ENCODE measurements at regions not wholly inside any gene's neighbourhood (a gene's known extent, or its start where the extent isn't known, plus 50 kb on each side); places are given as distances from the start of the nearest gene placed in this dataset.

- Histone ChIP-seq H3K27ac (no peak overlapping the region), H3K4me1 (replicated peaks in 1 of 2) (no peaks in the 10 kb centered on the region), H3K9me3 (replicated peaks in 1 of 3) (no peaks in the 10 kb centered on the region), H3K36me3 (replicated peaks in 1 of 2) (no peaks in the 10 kb centered on the region), H3K27me3 (no peaks in the 10 kb centered on the region), H3K4me3 (no peak overlapping the region)
- no peak for DNase-seq
- TF ChIP-seq POLR2A (IDR thresholded peaks at IDR 0.05): no peak
- TF ChIP-seq CTCF (IDR thresholded peaks at IDR 0.05): no peak
- intact Hi-C loops (cut with DNase I): no loop called here
- 92 to 97% (median 95%) methylated on average over 6 of the region's 6 CpGs for WGBS, 4 donors
These were observed 171.2 kb downstream of the GLI2 start for GRCh38 chr2:120906914-120907313.

DNA sequence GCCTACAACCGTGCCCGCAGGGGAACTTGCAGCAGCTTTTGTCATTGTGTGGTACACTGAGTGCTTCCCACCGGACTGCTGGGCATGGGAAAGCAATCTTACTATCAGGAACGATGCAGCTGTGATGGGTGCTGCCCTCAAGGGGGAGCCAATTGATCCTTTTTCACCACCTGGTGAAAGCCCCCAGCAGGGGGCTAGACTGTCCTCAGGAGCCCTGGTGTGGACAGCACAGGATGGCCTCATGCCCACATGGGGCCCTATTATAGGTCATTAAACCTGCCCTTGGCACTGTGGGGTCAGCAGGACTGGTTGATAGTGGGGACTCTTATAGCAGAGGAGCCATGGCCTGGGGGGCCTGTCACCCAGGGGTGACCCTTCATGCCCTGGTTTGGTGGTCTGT, 172.2 kb downstream of the GLI2 start:
- Histone ChIP-seq H3K36me3 (replicated peaks in 1 of 2) (no peaks in the 10 kb centered on the region), H3K27me3 (no peaks in the 10 kb centered on the region), H3K4me3 (no peak overlapping the region), H3K9me3 (replicated peaks in 1 of 3) (no peaks in the 10 kb centered on the region), H3K4me1 (replicated peaks in 1 of 2) (no peaks in the 10 kb centered on the region), H3K27ac (no peak overlapping the region)
- intact Hi-C loops (cut with DNase I): no loop called here
- DNase-seq: no peak
- 94 to 100% (median 95%) methylated on average over 2 to 4 of the region's 4 CpGs for WGBS, 4 donors
- TF ChIP-seq CTCF (IDR thresholded peaks at IDR 0.05) (no peak), POLR2A (IDR thresholded peaks at IDR 0.05) (no peak)

DNA sequence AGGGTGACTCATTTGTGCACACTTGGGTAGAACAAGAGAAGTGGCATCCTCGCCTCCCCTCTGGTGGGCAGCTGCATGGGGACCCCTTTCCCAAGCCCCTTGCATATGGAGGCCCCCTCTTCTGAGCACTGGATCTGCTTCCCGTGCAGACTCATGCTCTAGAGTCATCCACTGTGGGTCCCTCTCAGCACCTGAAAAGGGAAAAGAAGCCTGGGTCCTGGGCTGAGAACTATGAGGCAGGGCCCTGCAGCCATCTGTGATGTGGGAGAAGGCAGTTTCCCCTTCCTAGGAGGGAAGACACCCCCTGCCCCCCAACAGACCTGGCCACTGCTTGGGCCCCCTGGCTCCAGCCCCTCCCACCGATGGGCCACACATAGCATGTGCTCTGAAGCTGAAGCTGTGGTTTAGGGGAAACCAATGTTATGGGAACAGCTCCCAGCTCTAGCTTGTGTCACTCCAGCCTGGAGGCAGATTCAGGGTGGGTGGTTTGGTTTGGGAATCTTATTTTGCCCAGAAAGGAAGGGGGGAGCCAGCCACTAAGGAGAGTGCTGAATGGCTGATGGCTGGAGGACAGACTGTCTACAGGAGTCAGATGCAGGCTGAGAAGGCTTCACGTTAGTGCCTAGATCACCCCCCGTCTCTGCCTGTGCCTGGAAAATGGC, 172.8 kb downstream of the GLI2 start:
- H3K36me3 ChIP-seq (replicated peaks in 1 of 2): no peaks in the 10 kb centered on the region
- TF ChIP-seq CTCF (IDR thresholded peaks at IDR 0.05) (no peak), POLR2A (IDR thresholded peaks at IDR 0.05) (no peak)
- no peak overlapping the region for H3K27ac ChIP-seq
- no peak overlapping the region for H3K4me3 ChIP-seq
- no peaks in the 10 kb centered on the region for H3K27me3 ChIP-seq
- 86 to 92% (median 90%) methylated on average over 4 to 5 of the region's 5 CpGs for WGBS, 4 donors
- no peak for DNase-seq
- intact Hi-C loops (cut with DNase I): no loop called here
- no peaks in the 10 kb centered on the region for H3K9me3 ChIP-seq (replicated peaks in 1 of 3)
- H3K4me1 ChIP-seq (replicated peaks in 1 of 2): no peaks in the 10 kb centered on the region

DNA sequence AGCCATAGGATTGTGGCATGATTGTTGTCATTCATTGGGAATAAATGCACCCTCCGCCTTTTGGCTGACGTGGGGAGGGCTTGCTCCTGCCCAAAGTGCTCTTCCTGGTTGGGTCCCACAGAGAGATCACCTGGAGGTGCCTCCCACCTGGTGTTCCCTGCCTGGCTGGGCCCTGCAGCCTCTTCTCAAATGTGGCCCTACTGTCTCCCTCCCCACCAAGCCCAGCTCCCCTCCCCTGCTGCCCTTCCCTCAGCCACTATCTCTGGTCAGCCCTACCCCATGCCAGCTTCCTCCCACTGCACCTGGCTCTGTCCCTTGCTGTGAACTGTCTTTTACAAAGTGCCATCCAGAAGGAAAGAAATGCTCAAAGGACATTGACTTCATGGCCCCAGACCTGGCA, 173.4 kb downstream of the GLI2 start:
- no peaks in the 10 kb centered on the region for H3K27me3 ChIP-seq
- TF ChIP-seq CTCF (IDR thresholded peaks at IDR 0.05): no peak
- no peak for TF ChIP-seq POLR2A (IDR thresholded peaks at IDR 0.05)
- no peak overlapping the region for H3K4me3 ChIP-seq
- no peak for DNase-seq
- H3K27ac ChIP-seq: no peak overlapping the region
- intact Hi-C loops (cut with DNase I): no loop called here
- H3K9me3 ChIP-seq (replicated peaks in 1 of 3): no peaks in the 10 kb centered on the region
- peaks cover 0 to 1% of the 10 kb centered on the region in 2 donors for H3K4me1 ChIP-seq (replicated peaks in 1 of 2)
- no peaks in the 10 kb centered on the region for H3K36me3 ChIP-seq (replicated peaks in 1 of 2)
- 92 to 100% (median 94%) methylated on average over 2 of the region's 2 CpGs for WGBS, 4 donors
